Neural cell (in vitro differentiated cells): ENCODE measurements at regions not wholly inside any gene's neighbourhood (a gene's known extent, or its start where the extent isn't known, plus 50 kb on each side); places are given as distances from the start of the nearest gene placed in this dataset.

Source experiments
- H2AFZ ChIP-seq: fragments of 200-600, 300-800 bp; sonication (generic), shearing (Covaris generic); 2 replicates; pipeline ENCODE4 v1.6.0; 2014; ENCODE audit warnings: low read depth, mild to moderate bottlenecking, antibody characterized with exemption, low read length, moderate library complexity
- H3F3A ChIP-seq: fragments of 200-600 bp; shearing (Covaris generic); 2 replicates; pipeline ENCODE4 v1.6.1; 2016; ENCODE audit warnings: mild to moderate bottlenecking, moderate library complexity, mixed read lengths, antibody characterized with exemption, low read length; ENCODE audit not compliant: insufficient read depth, poor library complexity, severe bottlenecking
- H3K27ac ChIP-seq: fragments of 200-600, 300-800 bp; sonication (generic), shearing (Covaris generic); 2 replicates; pipeline ENCODE4 v1.5.1; 2014; ENCODE audit warnings: mild to moderate bottlenecking, low read length, moderate library complexity
- H3K27me3 ChIP-seq: fragments of 300-800, 200-600 bp; sonication (generic), shearing (Covaris generic); 2 replicates; pipeline ENCODE4 v1.6.0; 2014; ENCODE audit warnings: mild to moderate bottlenecking, low read depth, low read length, moderate library complexity; ENCODE audit not compliant: insufficient read depth
- H3K36me3 ChIP-seq: fragments of 300-800, 200-600 bp; sonication (generic), shearing (Covaris generic); 2 replicates; pipeline ENCODE4 v1.5.1; 2014; ENCODE audit warnings: mild to moderate bottlenecking, antibody characterized with exemption, low read length, moderate library complexity; ENCODE audit not compliant: insufficient read depth
- H3K4me2 ChIP-seq: fragments of 300-800, 200-600 bp; sonication (generic), shearing (Covaris generic); 2 replicates; pipeline ENCODE4 v1.6.0; 2014; ENCODE audit warnings: mild to moderate bottlenecking, low read length
- H3K4me3 ChIP-seq: fragments of 300-800, 200-600 bp; sonication (generic), shearing (Covaris generic); 2 replicates; pipeline ENCODE4 v1.5.1; 2014; ENCODE audit warnings: mild to moderate bottlenecking, low read length, moderate library complexity
- H3K79me2 ChIP-seq: fragments of 200-600 bp; shearing (Covaris generic); replicated peaks from 2 replicates; pipeline ENCODE4 v1.6.0; 2014; ENCODE audit warnings: mild to moderate bottlenecking, low read length, moderate library complexity; ENCODE audit not compliant: insufficient read depth
- H3K9ac ChIP-seq: fragments of 300-800, 200-600 bp; sonication (generic), shearing (Covaris generic); 2 replicates; pipeline ENCODE4 v1.6.1; 2016; ENCODE audit warnings: mild to moderate bottlenecking, low read length, mixed read lengths
- H3K9me2 ChIP-seq: fragments of 200-600 bp; shearing (Covaris generic); 2 replicates; pipeline ENCODE4 v1.6.1; 2016; ENCODE audit warnings: mild to moderate bottlenecking, low read length, mixed read lengths; ENCODE audit not compliant: insufficient read depth
- H3K9me3 ChIP-seq: fragments of 200-600, 300-800 bp; sonication (generic), shearing (Covaris generic); 2 replicates; pipeline ENCODE4 v1.6.1; 2016; ENCODE audit warnings: mild to moderate bottlenecking, mixed run types, low read length, moderate library complexity, mixed read lengths
- H4K20me1 ChIP-seq: fragments of 200-600 bp; shearing (Covaris generic); 2 replicates; pipeline ENCODE4 v1.6.1; 2016; ENCODE audit warnings: mild to moderate bottlenecking, mixed run types; ENCODE audit not compliant: insufficient read depth
- EP300 ChIP-seq: fragments of 450-650 bp; conservative IDR thresholded peaks from 2 replicates; pipeline ENCODE4 v1.6.1; 2014; ENCODE audit warnings: antibody characterized with exemption, mild to moderate bottlenecking, moderate library complexity; ENCODE audit not compliant: poor library complexity, severe bottlenecking
- EZH2 ChIP-seq: fragments of 200-600, 300-800 bp; shearing (Covaris generic), sonication (generic); IDR thresholded peaks from 2 replicates; pipeline ENCODE4 v1.6.1; 2014; ENCODE audit warnings: antibody characterized with exemption, low read length, borderline replicate concordance, mild to moderate bottlenecking; ENCODE audit not compliant: insufficient read depth, poor library complexity, severe bottlenecking
- MXI1 ChIP-seq: fragments of 450-650 bp; conservative IDR thresholded peaks from 2 replicates; pipeline ENCODE4 v1.6.1; 2014; ENCODE audit warnings: antibody characterized with exemption, mild to moderate bottlenecking; ENCODE audit not compliant: poor library complexity, severe bottlenecking
- POLR2AphosphoS5 ChIP-seq: IDR thresholded peaks from 2 replicates; pipeline ENCODE4 v1.6.1; 2012
- RAD21 ChIP-seq: fragments of 450-650 bp; conservative IDR thresholded peaks from 2 replicates; pipeline ENCODE4 v1.6.1; 2014; ENCODE audit warnings: antibody characterized with exemption, mild to moderate bottlenecking, moderate library complexity
- SMC3 ChIP-seq: fragments of 450-650 bp; conservative IDR thresholded peaks from 2 replicates; pipeline ENCODE4 v1.6.1; 2014; ENCODE audit warnings: antibody characterized with exemption, mild to moderate bottlenecking, moderate library complexity; ENCODE audit not compliant: poor library complexity
- TAF1 ChIP-seq: IDR thresholded peaks from 2 replicates; pipeline ENCODE4 v1.6.1; 2012; ENCODE audit warnings: low read depth
- TF ChIP-seq, protein P1 (sequence below): IDR thresholded peaks from 2 replicates; pipeline ENCODE4 v1.6.1; 2012; ENCODE audit warnings: borderline replicate concordance
- TF ChIP-seq, protein P2 (sequence below): fragments of 450-650 bp; IDR thresholded peaks from 2 replicates; pipeline ENCODE4 v1.5.1; 2014; ENCODE audit warnings: antibody characterized with exemption, mild to moderate bottlenecking, moderate library complexity; ENCODE audit not compliant: poor library complexity, severe bottlenecking

- H3F3A ChIP-seq = no peaks in the 10 kb centered on the region
- H3K4me2 ChIP-seq = no peak overlapping the region
- no peaks in the 10 kb centered on the region for H3K79me2 ChIP-seq
- no peak overlapping the region for H3K4me3 ChIP-seq
- no peak overlapping the region for H2AFZ ChIP-seq
- no peaks in the 10 kb centered on the region for H3K36me3 ChIP-seq
- H3K9ac ChIP-seq = no peak overlapping the region
- H4K20me1 ChIP-seq = no peaks in the 10 kb centered on the region
- no peaks in the 10 kb centered on the region for H3K27me3 ChIP-seq
- H3K27ac ChIP-seq = no peak overlapping the region
- TF ChIP-seq MXI1 (no peak), EZH2 (no peak), TAF1 (no peak), SMC3 (no peak), RAD21 (no peak), POLR2AphosphoS5 (no peak), EP300 (no peak)
- TF ChIP-seq, protein P1, sequence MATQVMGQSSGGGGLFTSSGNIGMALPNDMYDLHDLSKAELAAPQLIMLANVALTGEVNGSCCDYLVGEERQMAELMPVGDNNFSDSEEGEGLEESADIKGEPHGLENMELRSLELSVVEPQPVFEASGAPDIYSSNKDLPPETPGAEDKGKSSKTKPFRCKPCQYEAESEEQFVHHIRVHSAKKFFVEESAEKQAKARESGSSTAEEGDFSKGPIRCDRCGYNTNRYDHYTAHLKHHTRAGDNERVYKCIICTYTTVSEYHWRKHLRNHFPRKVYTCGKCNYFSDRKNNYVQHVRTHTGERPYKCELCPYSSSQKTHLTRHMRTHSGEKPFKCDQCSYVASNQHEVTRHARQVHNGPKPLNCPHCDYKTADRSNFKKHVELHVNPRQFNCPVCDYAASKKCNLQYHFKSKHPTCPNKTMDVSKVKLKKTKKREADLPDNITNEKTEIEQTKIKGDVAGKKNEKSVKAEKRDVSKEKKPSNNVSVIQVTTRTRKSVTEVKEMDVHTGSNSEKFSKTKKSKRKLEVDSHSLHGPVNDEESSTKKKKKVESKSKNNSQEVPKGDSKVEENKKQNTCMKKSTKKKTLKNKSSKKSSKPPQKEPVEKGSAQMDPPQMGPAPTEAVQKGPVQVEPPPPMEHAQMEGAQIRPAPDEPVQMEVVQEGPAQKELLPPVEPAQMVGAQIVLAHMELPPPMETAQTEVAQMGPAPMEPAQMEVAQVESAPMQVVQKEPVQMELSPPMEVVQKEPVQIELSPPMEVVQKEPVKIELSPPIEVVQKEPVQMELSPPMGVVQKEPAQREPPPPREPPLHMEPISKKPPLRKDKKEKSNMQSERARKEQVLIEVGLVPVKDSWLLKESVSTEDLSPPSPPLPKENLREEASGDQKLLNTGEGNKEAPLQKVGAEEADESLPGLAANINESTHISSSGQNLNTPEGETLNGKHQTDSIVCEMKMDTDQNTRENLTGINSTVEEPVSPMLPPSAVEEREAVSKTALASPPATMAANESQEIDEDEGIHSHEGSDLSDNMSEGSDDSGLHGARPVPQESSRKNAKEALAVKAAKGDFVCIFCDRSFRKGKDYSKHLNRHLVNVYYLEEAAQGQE = no peak
- no peaks in the 10 kb centered on the region for H3K9me3 ChIP-seq
- H3K9me2 ChIP-seq = no peaks in the 10 kb centered on the region
Measured at GRCh38 chr6:6085928-6086668, 79.4 kb upstream of the NRN1 start.

DNA sequence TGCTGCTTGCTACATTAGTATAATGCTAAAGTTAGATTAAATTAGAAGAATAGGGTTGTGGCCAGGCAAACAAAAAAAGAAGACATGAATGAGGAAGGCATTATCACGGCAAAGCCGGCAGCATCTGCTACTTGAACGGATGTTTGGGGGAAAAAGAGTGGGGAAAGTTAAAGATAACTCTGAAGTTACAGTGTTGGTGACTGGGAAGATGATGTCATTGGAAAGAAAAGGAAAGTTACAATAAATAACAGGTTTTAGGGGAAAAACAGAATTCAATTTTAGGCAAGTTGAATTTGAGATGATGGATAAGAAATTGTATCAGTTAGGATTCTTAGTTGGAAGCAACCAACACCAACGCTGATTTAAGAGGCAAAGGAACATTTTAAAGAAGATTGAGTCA lies 74.2 kb upstream of the NRN1 start:
- Histone ChIP-seq H3K27me3 (no peaks in the 10 kb centered on the region), H3K4me2 (no peak overlapping the region), H3K27ac (no peak overlapping the region), H2AFZ (no peak overlapping the region), H3K9me3 (no peaks in the 10 kb centered on the region), H3F3A (no peaks in the 10 kb centered on the region), H4K20me1 (no peaks in the 10 kb centered on the region), H3K9me2 (no peaks in the 10 kb centered on the region), H3K9ac (no peak overlapping the region), H3K4me3 (no peak overlapping the region), H3K79me2 (no peaks in the 10 kb centered on the region), H3K36me3 (no peaks in the 10 kb centered on the region)
- TF ChIP-seq, protein P2, sequence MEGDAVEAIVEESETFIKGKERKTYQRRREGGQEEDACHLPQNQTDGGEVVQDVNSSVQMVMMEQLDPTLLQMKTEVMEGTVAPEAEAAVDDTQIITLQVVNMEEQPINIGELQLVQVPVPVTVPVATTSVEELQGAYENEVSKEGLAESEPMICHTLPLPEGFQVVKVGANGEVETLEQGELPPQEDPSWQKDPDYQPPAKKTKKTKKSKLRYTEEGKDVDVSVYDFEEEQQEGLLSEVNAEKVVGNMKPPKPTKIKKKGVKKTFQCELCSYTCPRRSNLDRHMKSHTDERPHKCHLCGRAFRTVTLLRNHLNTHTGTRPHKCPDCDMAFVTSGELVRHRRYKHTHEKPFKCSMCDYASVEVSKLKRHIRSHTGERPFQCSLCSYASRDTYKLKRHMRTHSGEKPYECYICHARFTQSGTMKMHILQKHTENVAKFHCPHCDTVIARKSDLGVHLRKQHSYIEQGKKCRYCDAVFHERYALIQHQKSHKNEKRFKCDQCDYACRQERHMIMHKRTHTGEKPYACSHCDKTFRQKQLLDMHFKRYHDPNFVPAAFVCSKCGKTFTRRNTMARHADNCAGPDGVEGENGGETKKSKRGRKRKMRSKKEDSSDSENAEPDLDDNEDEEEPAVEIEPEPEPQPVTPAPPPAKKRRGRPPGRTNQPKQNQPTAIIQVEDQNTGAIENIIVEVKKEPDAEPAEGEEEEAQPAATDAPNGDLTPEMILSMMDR = no peak
- no peak for TF ChIP-seq EP300
